ENCODE measurements at regions not wholly inside any gene's neighbourhood (a gene's known extent, or its start where the extent isn't known, plus 50 kb on each side); places are given as distances from the start of the nearest gene placed in this dataset.
"Not testable (repeated sequence)": the region's sequence is repeated elsewhere in the genome, so short reads cannot be mapped to it uniquely, and the experiment has no call there.

- DNase-seq (ENCODE audit: extremely low spot score, unreplicated experiment) = no peak
- TF ChIP-seq CTCF (conservative IDR thresholded peaks at IDR 0.05) = no peak
- Mint-ChIP-seq H3K36me3 (peaks cover 4% of the 10 kb centered on the region), H3K9me3 (no peaks in the 10 kb centered on the region), H3K4me3 (no peak overlapping the region), H3K27ac (no peak overlapping the region), H3K27me3 (peaks cover 15% of the 10 kb centered on the region), H3K4me1 (ENCODE audit: unreplicated experiment) (no peaks in the 10 kb centered on the region)
Observed at GRCh38 chr4:151852202-151852601, 91.4 kb upstream of the GATB start.

GRCh38 chr4:151851354-151851753 is 90.5 kb upstream of the GATB start:
- DNase-seq (ENCODE audit: extremely low spot score, unreplicated experiment) = no peak
- no peak for TF ChIP-seq CTCF (conservative IDR thresholded peaks at IDR 0.05)
- Mint-ChIP-seq H3K36me3 (peaks cover 4% of the 10 kb centered on the region), H3K4me3 (no peak overlapping the region), H3K9me3 (no peaks in the 10 kb centered on the region), H3K27ac (no peak overlapping the region), H3K4me1 (ENCODE audit: unreplicated experiment) (no peaks in the 10 kb centered on the region), H3K27me3 (peaks cover 15% of the 10 kb centered on the region)

- H3K9me3 Mint-ChIP-seq = no peaks in the 10 kb centered on the region
- no peak for TF ChIP-seq CTCF (conservative IDR thresholded peaks at IDR 0.05)
- H3K27me3 Mint-ChIP-seq = peaks cover 15% of the 10 kb centered on the region
- H3K27ac Mint-ChIP-seq = no peak overlapping the region
- DNase-seq (ENCODE audit: extremely low spot score, unreplicated experiment) = no peak
- peaks cover 4% of the 10 kb centered on the region for H3K36me3 Mint-ChIP-seq
- no peak overlapping the region for H3K4me3 Mint-ChIP-seq
- no peaks in the 10 kb centered on the region for H3K4me1 Mint-ChIP-seq (ENCODE audit: unreplicated experiment)
Observed at GRCh38 chr4:151850791-151851213, 90.0 kb upstream of the GATB start.

GRCh38 chr4:151845551-151845950 is 84.7 kb upstream of the GATB start:
- H3K9me3 Mint-ChIP-seq; H3K4me3 Mint-ChIP-seq; DNase-seq (ENCODE audit: extremely low spot score, unreplicated experiment); H3K27me3 Mint-ChIP-seq; H3K27ac Mint-ChIP-seq; H3K36me3 Mint-ChIP-seq; H3K4me1 Mint-ChIP-seq (ENCODE audit: unreplicated experiment): not testable (repeated sequence)

GRCh38 chr4:151842430-151843079 is 81.7 kb upstream of the GATB start:
- no peak for DNase-seq (ENCODE audit: extremely low spot score, unreplicated experiment)
- TF ChIP-seq CTCF (conservative IDR thresholded peaks at IDR 0.05) = no peak
- Mint-ChIP-seq H3K9me3 (no peaks in the 10 kb centered on the region), H3K4me3 (no peak overlapping the region), H3K27ac (no peak overlapping the region), H3K27me3 (peaks cover under 1% of the 10 kb centered on the region), H3K4me1 (ENCODE audit: unreplicated experiment) (no peaks in the 10 kb centered on the region), H3K36me3 (no peaks in the 10 kb centered on the region)

GRCh38 chr4:151841107-151841506 is 80.3 kb upstream of the GATB start:
- Mint-ChIP-seq H3K4me1 (ENCODE audit: unreplicated experiment) (no peaks in the 10 kb centered on the region), H3K4me3 (no peak overlapping the region), H3K9me3 (no peaks in the 10 kb centered on the region), H3K27me3 (no peaks in the 10 kb centered on the region), H3K27ac (no peak overlapping the region), H3K36me3 (no peaks in the 10 kb centered on the region)
- no peak for TF ChIP-seq CTCF (conservative IDR thresholded peaks at IDR 0.05)
- DNase-seq (ENCODE audit: extremely low spot score, unreplicated experiment) = no peak
